ENCODE measurements at regions not wholly inside any gene's neighbourhood (a gene's known extent, or its start where the extent isn't known, plus 50 kb on each side); places are given as distances from the start of the nearest gene placed in this dataset.

DNA sequence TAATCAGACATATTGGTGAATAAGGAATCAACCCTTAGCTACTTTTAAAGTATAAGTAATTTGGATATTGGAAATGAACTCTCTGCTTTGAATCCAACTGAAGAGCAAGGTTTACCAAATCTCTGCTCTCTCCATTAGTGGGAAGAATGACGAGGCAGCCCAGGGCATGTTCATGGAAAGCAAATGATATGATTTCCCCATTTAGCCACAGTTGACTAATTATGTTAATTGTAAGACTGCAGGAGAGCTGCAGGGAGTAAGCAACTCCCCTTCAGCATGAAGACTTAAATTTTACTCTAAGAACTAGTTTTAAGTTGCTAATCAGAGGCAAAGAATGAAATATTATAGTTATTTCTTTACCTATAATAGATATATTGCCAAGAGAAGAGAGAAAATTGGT lies 194.3 kb upstream of the CD180 start:
- ChIA-PET CTCF (interaction anchor here (0.6 to 1.6 kb wide), 3 partner anchors 10 to 1385 kb away, joined by 3 to 7 read pairs (median 4); no protein-coding TSS in a partner anchor), POLR2A (no interaction called here)
- Histone ChIP-seq H4K20me1 (ENCODE audit: insufficient read depth) (no peaks in the 10 kb centered on the region), H3K9me2 (no peaks in the 10 kb centered on the region), H3K79me2 (ENCODE audit: insufficient read depth) (no peaks in the 10 kb centered on the region), H3K27ac (ENCODE audit: low read depth in 2 of 2, low read length in 1 of 2) (no peak overlapping the region), H3K4me1 (ENCODE audit: control insufficient read depth in 1 of 2, insufficient read depth in 2 of 2, low read depth in 1 of 2, low read length in 1 of 2) (no peaks in the 10 kb centered on the region; a peak in 2 of 4 replicates), H3K27me3 (ENCODE audit: insufficient read depth) (no peaks in the 10 kb centered on the region), H3K4me3 (ENCODE audit: low read depth in 2 of 2, low read length in 1 of 2) (no peak overlapping the region), H3K4me2 (no peak overlapping the region), H3K9ac (no peak overlapping the region), H3K36me3 (replicated peaks in 1 of 2; ENCODE audit: control insufficient read depth in 1 of 2, insufficient read depth in 2 of 2, low read length in 1 of 2) (no peaks in the 10 kb centered on the region), H2AFZ (ENCODE audit: low read depth) (no peak overlapping the region), H3K9me3 (no peaks in the 10 kb centered on the region), H3F3A (replicated peaks; ENCODE audit: insufficient read depth) (no peaks in the 10 kb centered on the region)
- TF ChIP-seq, protein P1, sequence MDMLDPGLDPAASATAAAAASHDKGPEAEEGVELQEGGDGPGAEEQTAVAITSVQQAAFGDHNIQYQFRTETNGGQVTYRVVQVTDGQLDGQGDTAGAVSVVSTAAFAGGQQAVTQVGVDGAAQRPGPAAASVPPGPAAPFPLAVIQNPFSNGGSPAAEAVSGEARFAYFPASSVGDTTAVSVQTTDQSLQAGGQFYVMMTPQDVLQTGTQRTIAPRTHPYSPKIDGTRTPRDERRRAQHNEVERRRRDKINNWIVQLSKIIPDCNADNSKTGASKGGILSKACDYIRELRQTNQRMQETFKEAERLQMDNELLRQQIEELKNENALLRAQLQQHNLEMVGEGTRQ (IDR thresholded peaks at IDR 0.05; ENCODE audit: borderline replicate concordance, low read depth, low read length): no peak
- no peak for TF ChIP-seq YY1 (IDR thresholded peaks at IDR 0.05; ENCODE audit: low read depth)
- TF ChIP-seq GATA2 (CRISPR knock-in tag; IDR thresholded peaks at IDR 0.05): no peak
- TF ChIP-seq FOXJ3 (CRISPR knock-in tag; IDR thresholded peaks at IDR 0.05): no peak
- 68% methylated on average over 1 of the region's 1 CpG for WGBS (ENCODE audit: low lambda C conversion rate)
- no peak for DNase-seq

DNA sequence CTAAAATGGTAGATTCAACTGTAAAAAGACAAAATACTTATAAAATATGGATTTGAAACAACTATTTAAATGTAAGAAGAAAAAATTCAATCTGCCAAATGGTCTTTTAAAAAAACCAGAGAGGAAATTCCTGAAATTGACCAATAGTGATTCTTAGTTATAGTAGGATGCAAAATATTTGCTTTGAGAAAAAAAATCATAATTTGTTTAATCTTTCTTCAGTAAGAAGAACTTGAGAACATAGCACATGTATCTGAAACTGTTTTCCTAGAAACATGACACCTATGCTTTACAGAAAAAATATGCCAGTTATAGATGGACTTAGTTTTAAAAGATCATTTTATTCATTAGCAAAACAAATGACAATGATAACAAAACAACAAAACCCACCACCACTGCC lies 186.9 kb upstream of the CD180 start:
- H3K9ac ChIP-seq: no peak overlapping the region
- TF ChIP-seq MEF2A (IDR thresholded peaks at IDR 0.05; ENCODE audit: borderline replicate concordance, low read depth): no peak
- TF ChIP-seq FOSL2 (IDR thresholded peaks at IDR 0.05; ENCODE audit: borderline replicate concordance, low read depth): no peak
- TF ChIP-seq GATA2 (CRISPR knock-in tag; IDR thresholded peaks at IDR 0.05): no peak
- no peak for TF ChIP-seq RCOR1 (IDR thresholded peaks at IDR 0.05; ENCODE audit: low read length)
- no peak for TF ChIP-seq RFX5 (IDR thresholded peaks at IDR 0.05; ENCODE audit: low read length)
- TF ChIP-seq, protein P2, sequence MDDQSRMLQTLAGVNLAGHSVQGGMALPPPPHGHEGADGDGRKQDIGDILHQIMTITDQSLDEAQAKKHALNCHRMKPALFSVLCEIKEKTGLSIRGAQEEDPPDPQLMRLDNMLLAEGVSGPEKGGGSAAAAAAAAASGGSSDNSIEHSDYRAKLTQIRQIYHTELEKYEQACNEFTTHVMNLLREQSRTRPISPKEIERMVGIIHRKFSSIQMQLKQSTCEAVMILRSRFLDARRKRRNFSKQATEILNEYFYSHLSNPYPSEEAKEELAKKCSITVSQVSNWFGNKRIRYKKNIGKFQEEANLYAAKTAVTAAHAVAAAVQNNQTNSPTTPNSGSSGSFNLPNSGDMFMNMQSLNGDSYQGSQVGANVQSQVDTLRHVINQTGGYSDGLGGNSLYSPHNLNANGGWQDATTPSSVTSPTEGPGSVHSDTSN (IDR thresholded peaks at IDR 0.05): no peak
- TF ChIP-seq SIN3A (IDR thresholded peaks at IDR 0.05; ENCODE audit: borderline replicate concordance, low read depth, low read length): no peak
- TF ChIP-seq GABPA (IDR thresholded peaks at IDR 0.05; ENCODE audit: low read depth): no peak
- TF ChIP-seq TCF12 (IDR thresholded peaks at IDR 0.05): no peak
- TF ChIP-seq ELF1 (IDR thresholded peaks at IDR 0.05): no peak
- no peak for TF ChIP-seq CHD2 (IDR thresholded peaks at IDR 0.05; ENCODE audit: low read length, partially characterized antibody)
- TF ChIP-seq TAF1 (IDR thresholded peaks at IDR 0.05; ENCODE audit: borderline replicate concordance, low read depth, low read length): no peak
- no peak for TF ChIP-seq RAD21 (IDR thresholded peaks at IDR 0.05; ENCODE audit: low read length)
- no peak for TF ChIP-seq JUND (IDR thresholded peaks at IDR 0.05)
- H3K9me2 ChIP-seq: no peaks in the 10 kb centered on the region
- H3K27ac ChIP-seq (ENCODE audit: low read depth in 2 of 2, low read length in 1 of 2): no peak overlapping the region
- no peaks in the 10 kb centered on the region for H3F3A ChIP-seq (replicated peaks; ENCODE audit: insufficient read depth)
- CTCF ChIA-PET: no interaction called here
- H3K4me2 ChIP-seq: no peak overlapping the region
- H3K9me3 ChIP-seq: no peaks in the 10 kb centered on the region
- H4K20me1 ChIP-seq (ENCODE audit: insufficient read depth): no peaks in the 10 kb centered on the region
- no peak overlapping the region for H2AFZ ChIP-seq (ENCODE audit: low read depth)
- no peak for DNase-seq
- POLR2A ChIA-PET: no interaction called here
- no peaks in the 10 kb centered on the region for H3K79me2 ChIP-seq (ENCODE audit: insufficient read depth)
- H3K27me3 ChIP-seq (ENCODE audit: insufficient read depth): no peaks in the 10 kb centered on the region
- H3K36me3 ChIP-seq (replicated peaks in 1 of 2; ENCODE audit: control insufficient read depth in 1 of 2, insufficient read depth in 2 of 2, low read length in 1 of 2): no peaks in the 10 kb centered on the region
- H3K4me1 ChIP-seq (ENCODE audit: control insufficient read depth in 1 of 2, insufficient read depth in 2 of 2, low read depth in 1 of 2, low read length in 1 of 2): peaks cover 0 to 14% of the 10 kb centered on the region in 2 experiments; a peak in 2 of 4 replicates
- H3K4me3 ChIP-seq (ENCODE audit: low read depth in 2 of 2, low read length in 1 of 2): no peak overlapping the region
